ENCODE measurements at regions not wholly inside any gene's neighbourhood (a gene's known extent, or its start where the extent isn't known, plus 50 kb on each side); places are given as distances from the start of the nearest gene placed in this dataset.
"Not testable (repeated sequence)": the region's sequence is repeated elsewhere in the genome, so short reads cannot be mapped to it uniquely, and the experiment has no call there.

DNA sequence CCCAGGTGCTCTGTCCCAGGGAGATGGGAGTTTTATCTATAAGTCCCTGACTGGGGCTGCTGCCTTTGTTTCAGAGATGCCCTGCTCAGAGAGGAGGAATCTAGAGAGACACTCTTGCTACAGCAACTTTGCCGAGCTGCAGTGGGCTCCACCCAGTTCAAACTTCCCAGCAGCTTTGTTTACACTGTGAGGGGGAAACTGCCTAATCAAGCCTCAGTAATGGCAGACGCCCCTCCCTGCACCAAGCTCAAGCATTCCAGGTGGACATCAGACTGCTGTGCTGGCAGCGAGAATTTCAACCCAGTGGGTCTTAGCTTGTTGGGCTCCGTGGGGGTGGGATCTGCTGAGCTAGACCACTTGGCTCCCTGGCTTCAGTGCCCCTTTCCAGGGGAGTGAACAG is 50.2 kb upstream of the RASA1 start:
- H3K9ac ChIP-seq (ENCODE audit: low read depth in 1 of 2, low read length in 2 of 2); H3K9me3 ChIP-seq (ENCODE audit: control insufficient read depth in 1 of 2, low read length in 2 of 2); H3K4me1 ChIP-seq (ENCODE audit: control insufficient read depth in 1 of 2, insufficient read depth in 2 of 2, low read length in 2 of 2); H3K27me3 ChIP-seq (ENCODE audit: control insufficient read depth in 1 of 2, insufficient read depth in 2 of 2, low read length in 2 of 2); H3K27ac ChIP-seq (ENCODE audit: low read depth, low read length); H3K36me3 ChIP-seq (ENCODE audit: control insufficient read depth in 1 of 2, insufficient read depth in 2 of 2, low read length in 2 of 2); H3K4me3 ChIP-seq (ENCODE audit: low read depth in 1 of 2, low read length in 2 of 2): not testable (repeated sequence)

Measured in duodenal mucosa (tissue), 2 donors.